NCI-H146 treated with DMSO at 0.1 percent for 48 hours (cell line): ENCODE measurements at regions not wholly inside any gene's neighbourhood (a gene's known extent, or its start where the extent isn't known, plus 50 kb on each side); places are given as distances from the start of the nearest gene placed in this dataset.

Source experiments
- DNase-seq: peaks from one replicate; lab custom pipeline; 2025; ENCODE audit not compliant: unreplicated experiment; lab: John Stamatoyannopoulos, UW

GRCh38 chr2:82636402-82637020, 1822.6 kb downstream of the SUCLG1 start:
- DNase-seq, result no peak

GRCh38 chr2:82599021-82599420, 1860.1 kb downstream of the SUCLG1 start:
- no peak for DNase-seq

- no peak for DNase-seq
Measured at GRCh38 chr2:82596581-82596980, 1862.5 kb downstream of the SUCLG1 start.

- no peak for DNase-seq
Measured at GRCh38 chr2:82591718-82592117, 1867.4 kb downstream of the SUCLG1 start.

- DNase-seq, result no peak
Measured at GRCh38 chr2:82576656-82577055, 1882.4 kb downstream of the SUCLG1 start.

GRCh38 chr2:82539280-82539621, 1919.8 kb downstream of the SUCLG1 start:
- DNase-seq, result no peak

- no peak for DNase-seq
Measured at GRCh38 chr2:82538590-82539279, 1920.3 kb downstream of the SUCLG1 start.

GRCh38 chr2:82528288-82528687, 1930.8 kb downstream of the SUCLG1 start:
- no peak for DNase-seq

GRCh38 chr2:82527124-82527523, 1932.0 kb downstream of the SUCLG1 start:
- DNase-seq, result no peak

GRCh38 chr2:82526277-82526676, 1932.8 kb downstream of the SUCLG1 start:
- DNase-seq, result no peak

- DNase-seq, result no peak
Measured at GRCh38 chr2:82525744-82526143, 1933.3 kb downstream of the SUCLG1 start.

GRCh38 chr2:82524826-82525225, 1934.3 kb downstream of the SUCLG1 start:
- DNase-seq, result no peak

GRCh38 chr2:82511894-82512293, 1947.2 kb downstream of the SUCLG1 start:
- no peak for DNase-seq

GRCh38 chr2:82508702-82509101, 1950.4 kb downstream of the SUCLG1 start:
- DNase-seq, result no peak

GRCh38 chr2:82507657-82508056, 1951.4 kb downstream of the SUCLG1 start:
- no peak for DNase-seq

- DNase-seq, result no peak
Measured at GRCh38 chr2:82501217-82501616, 1957.9 kb downstream of the SUCLG1 start.

GRCh38 chr2:82498777-82499443, 1960.2 kb downstream of the SUCLG1 start:
- DNase-seq, result no peak

GRCh38 chr2:82494739-82495138, 1964.3 kb downstream of the SUCLG1 start:
- no peak for DNase-seq

- DNase-seq, result no peak
Measured at GRCh38 chr2:82491591-82491990, 1967.5 kb downstream of the SUCLG1 start.

GRCh38 chr2:82487354-82487753, 1971.7 kb downstream of the SUCLG1 start:
- DNase-seq, result no peak

- no peak for DNase-seq
Measured at GRCh38 chr2:82485701-82486100, 1973.4 kb downstream of the SUCLG1 start.

GRCh38 chr2:82481207-82481606, 1977.9 kb downstream of the SUCLG1 start:
- no peak for DNase-seq
